Neutrophil (primary cell): ENCODE measurements at regions not wholly inside any gene's neighbourhood (a gene's known extent, or its start where the extent isn't known, plus 50 kb on each side); places are given as distances from the start of the nearest gene placed in this dataset.

ENCODE experiments used
- H3K27ac ChIP-seq: fragments of 200-600 bp; sonication (generic); 2 replicates; pipeline ENCODE4 v1.5.1; 2016; ENCODE audit warnings: mild to moderate bottlenecking, moderate library complexity
- H3K27me3 ChIP-seq: fragments of 200-600 bp; sonication (generic); 2 replicates; pipeline ENCODE4 v1.6.0; 2016; ENCODE audit warnings: mild to moderate bottlenecking
- H3K36me3 ChIP-seq: fragments of 200-600 bp; sonication (generic); 2 replicates; pipeline ENCODE4 v1.5.1; 2017
- H3K4me1 ChIP-seq, 2 experiments: fragments of 200-600 bp in 1 of 2; sonication (generic) in 1 of 2; 1 replicate in 1 of 2; 2 replicates in 1 of 2; pipeline versions ENCODE4 v1.5.1 to v1.6.1; 2013 to 2016; ENCODE audit warnings: low read depth in 1 of 2, low read length in 1 of 2, mild to moderate bottlenecking in 1 of 2, moderate library complexity in 1 of 2; ENCODE audit not compliant: control insufficient read depth in 1 of 2, insufficient read depth in 1 of 2
- H3K4me3 ChIP-seq, 2 experiments: fragments of 200-600 bp in 1 of 2; sonication (generic) in 1 of 2; 1 replicate in 1 of 2; 2 replicates in 1 of 2; pipeline ENCODE4 v1.5.1; 2013 to 2016; ENCODE audit warnings: low read depth in 1 of 2, low read length in 1 of 2, mild to moderate bottlenecking in 1 of 2, moderate library complexity in 1 of 2
- H3K9me3 ChIP-seq: fragments of 200-600 bp; sonication (generic); 2 replicates; pipeline ENCODE4 v1.5.1; 2016
- CTCF ChIP-seq: fragments of 200-600 bp; sonication (generic); IDR thresholded peaks from 2 replicates; pipeline ENCODE4 v1.5.1; 2016; ENCODE audit warnings: antibody characterized with exemption

DNA sequence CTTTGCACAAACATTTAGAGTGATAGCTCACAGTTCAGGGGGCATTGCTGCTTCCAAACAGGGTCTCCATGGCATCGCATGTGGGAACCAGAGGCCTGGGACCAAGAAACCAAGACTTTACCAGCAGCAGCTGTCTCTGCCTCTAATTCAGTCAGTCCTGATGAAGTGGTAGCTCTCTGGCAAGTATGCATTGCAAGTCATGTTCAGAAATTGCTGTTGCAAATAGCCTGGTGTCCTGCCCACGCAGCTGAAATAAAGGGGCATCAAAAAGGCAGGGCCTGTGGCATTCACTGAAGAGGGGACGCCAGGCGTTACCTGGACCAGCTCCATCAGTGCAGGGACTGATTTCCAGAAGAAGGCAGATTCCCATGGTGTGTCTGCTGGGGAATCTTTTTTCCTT is 121.3 kb downstream of the CD47 start:
- Histone ChIP-seq H3K27ac (no peak overlapping the region), H3K4me3 (no peak overlapping the region), H3K36me3 (no peaks in the 10 kb centered on the region), H3K27me3 (peaks cover 12% of the 10 kb centered on the region), H3K4me1 (no peaks in the 10 kb centered on the region), H3K9me3 (no peaks in the 10 kb centered on the region)
- TF ChIP-seq CTCF = no peak

DNA sequence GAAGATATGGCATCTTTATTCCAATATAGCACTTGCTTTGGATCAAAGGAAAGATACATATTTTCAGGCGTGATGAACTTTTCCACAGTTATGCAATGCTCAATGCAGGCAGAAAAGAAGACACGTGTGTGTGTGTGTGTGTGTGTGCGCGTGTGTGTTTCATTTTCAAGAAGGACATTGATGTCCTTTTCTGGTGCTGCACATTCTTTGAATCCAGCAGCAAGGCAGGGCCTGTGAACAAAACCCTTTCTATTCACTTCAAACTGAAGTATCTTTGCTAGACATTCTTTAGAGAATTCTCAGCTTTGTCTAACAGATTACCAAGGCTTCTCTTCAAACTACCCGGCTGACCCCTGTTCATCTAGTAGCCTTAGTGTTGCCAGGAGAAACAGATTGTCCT is 124.6 kb downstream of the CD47 start:
- no peak for TF ChIP-seq CTCF
- no peaks in the 10 kb centered on the region for H3K4me1 ChIP-seq
- no peaks in the 10 kb centered on the region for H3K27me3 ChIP-seq
- no peaks in the 10 kb centered on the region for H3K9me3 ChIP-seq
- no peaks in the 10 kb centered on the region for H3K36me3 ChIP-seq
- no peak overlapping the region for H3K4me3 ChIP-seq
- no peak overlapping the region for H3K27ac ChIP-seq

DNA sequence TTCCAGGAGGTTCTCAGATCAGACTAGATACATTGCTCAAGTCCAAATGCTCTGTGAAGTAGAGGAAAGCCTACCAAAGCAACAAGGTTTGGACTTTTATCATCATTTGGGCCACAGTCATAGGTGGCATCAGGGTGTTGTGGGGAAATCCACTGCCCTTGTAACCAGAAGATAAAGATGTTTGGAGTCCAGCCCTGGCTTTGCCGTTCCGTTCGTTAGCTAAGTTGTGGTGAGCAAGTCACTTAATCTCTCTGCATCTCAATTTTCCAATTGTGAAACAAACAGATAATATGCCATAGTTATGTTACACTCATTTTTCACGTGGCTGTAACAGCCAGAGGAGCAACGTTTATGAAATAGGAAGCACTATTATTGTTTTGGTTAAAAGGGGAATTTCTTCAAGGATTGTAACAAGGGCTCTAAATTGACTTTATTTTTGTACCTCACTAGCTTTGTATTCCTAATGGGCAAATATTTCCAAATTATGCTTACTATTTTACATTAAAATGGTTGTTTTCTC is 125.6 kb downstream of the CD47 start:
- H3K4me3 ChIP-seq = no peak overlapping the region
- H3K36me3 ChIP-seq = no peaks in the 10 kb centered on the region
- TF ChIP-seq CTCF = no peak

GRCh38 chr3:107963581-107963980 is 127.2 kb downstream of the CD47 start:
- Histone ChIP-seq H3K9me3 (no peaks in the 10 kb centered on the region), H3K27ac (no peak overlapping the region), H3K27me3 (no peaks in the 10 kb centered on the region), H3K4me3 (no peak overlapping the region), H3K36me3 (no peaks in the 10 kb centered on the region), H3K4me1 (peaks cover 0 to 6% of the 10 kb centered on the region in 2 experiments)
- no peak for TF ChIP-seq CTCF

More for the DNA sequence above, 125.6 kb downstream of the CD47 start:
- Histone ChIP-seq H3K4me1 (no peaks in the 10 kb centered on the region), H3K9me3 (no peaks in the 10 kb centered on the region), H3K27me3 (no peaks in the 10 kb centered on the region), H3K27ac (no peak overlapping the region)

- no peaks in the 10 kb centered on the region for H3K36me3 ChIP-seq
- no peaks in the 10 kb centered on the region for H3K9me3 ChIP-seq
- H3K4me3 ChIP-seq = no peak overlapping the region
- TF ChIP-seq CTCF = no peak
- peaks cover 6% of the 10 kb centered on the region for H3K27me3 ChIP-seq
- no peak overlapping the region for H3K27ac ChIP-seq
- H3K4me1 ChIP-seq = peaks cover 0 to 6% of the 10 kb centered on the region in 2 experiments
These were observed 127.9 kb downstream of the CD47 start for GRCh38 chr3:107962946-107963345.

- no peak overlapping the region for H3K27ac ChIP-seq
- peaks cover 0 to 6% of the 10 kb centered on the region in 2 experiments for H3K4me1 ChIP-seq
- no peak overlapping the region for H3K4me3 ChIP-seq
- no peaks in the 10 kb centered on the region for H3K9me3 ChIP-seq
- TF ChIP-seq CTCF = no peak
- peaks cover 15% of the 10 kb centered on the region for H3K27me3 ChIP-seq
- H3K36me3 ChIP-seq = no peaks in the 10 kb centered on the region
These were observed 128.8 kb downstream of the CD47 start for GRCh38 chr3:107962037-107962436.
